SK-N-MC (cell line): ENCODE measurements at regions not wholly inside any gene's neighbourhood (a gene's known extent, or its start where the extent isn't known, plus 50 kb on each side); places are given as distances from the start of the nearest gene placed in this dataset.
"Not testable (repeated sequence)": the region's sequence is repeated elsewhere in the genome, so short reads cannot be mapped to it uniquely, and the experiment has no call there.

Experiments used
- DNase-seq: peaks from one replicate; pipeline ENCODE4 v3.0.0-alpha.2; 2011; ENCODE audit warnings: low read depth, low spot score
- H3K27ac ChIP-seq: fragments of 200-600 bp; sonication (generic); 2 replicates; pipeline ENCODE4 v1.5.1; 2016; ENCODE audit warnings: mixed run types
- H3K36me3 ChIP-seq: fragments of 200-600 bp; sonication (generic); 2 replicates; pipeline ENCODE4 v1.6.1; 2017; ENCODE audit warnings: antibody characterized with exemption, low read length, mixed read lengths; ENCODE audit not compliant: insufficient read depth
- H3K4me3 ChIP-seq: fragments of 200-600 bp; sonication (generic); 2 replicates; pipeline ENCODE4 v1.5.1; 2016
- H3K9ac ChIP-seq: fragments of 200-600 bp; sonication (generic); 2 replicates; pipeline ENCODE4 v1.8.0; 2017; ENCODE audit warnings: mixed run types, mixed read lengths; ENCODE audit not compliant: insufficient read length
- H3K9me3 ChIP-seq: fragments of 200-600 bp; sonication (generic); 2 replicates; pipeline ENCODE4 v1.6.1; 2017; ENCODE audit warnings: low read depth, mild to moderate bottlenecking, antibody characterized with exemption, low read length, moderate library complexity, mixed read lengths
- EZH2 ChIP-seq: fragments of 200-600 bp; sonication (generic); IDR thresholded peaks from one replicate; pipeline ENCODE4 v1.6.1; 2017; ENCODE audit warnings: antibody characterized with exemption
- FOXP2 ChIP-seq: optimal IDR thresholded peaks from 2 replicates; pipeline ENCODE3; 2011; ENCODE audit warnings: mild to moderate bottlenecking, moderate library complexity; ENCODE audit not compliant: insufficient read depth; ENCODE audit errors: extremely low read length, control extremely low read depth
- POLR2AphosphoS5 ChIP-seq: IDR thresholded peaks from 2 replicates; pipeline ENCODE4 v1.6.1; 2012; ENCODE audit warnings: mild to moderate bottlenecking, low read depth, low read length, borderline replicate concordance

- Histone ChIP-seq H3K36me3 (no peaks in the 10 kb centered on the region), H3K27ac (no peak overlapping the region), H3K9ac (no peak overlapping the region), H3K9me3 (no peaks in the 10 kb centered on the region), H3K4me3 (no peak overlapping the region)
- DNase-seq = no peak
- no peak for TF ChIP-seq POLR2AphosphoS5
- no peak for TF ChIP-seq EZH2
- no peak for TF ChIP-seq FOXP2
Observed at GRCh38 chr4:186792728-186793366, 69.2 kb upstream of the FAT1 start.

DNA sequence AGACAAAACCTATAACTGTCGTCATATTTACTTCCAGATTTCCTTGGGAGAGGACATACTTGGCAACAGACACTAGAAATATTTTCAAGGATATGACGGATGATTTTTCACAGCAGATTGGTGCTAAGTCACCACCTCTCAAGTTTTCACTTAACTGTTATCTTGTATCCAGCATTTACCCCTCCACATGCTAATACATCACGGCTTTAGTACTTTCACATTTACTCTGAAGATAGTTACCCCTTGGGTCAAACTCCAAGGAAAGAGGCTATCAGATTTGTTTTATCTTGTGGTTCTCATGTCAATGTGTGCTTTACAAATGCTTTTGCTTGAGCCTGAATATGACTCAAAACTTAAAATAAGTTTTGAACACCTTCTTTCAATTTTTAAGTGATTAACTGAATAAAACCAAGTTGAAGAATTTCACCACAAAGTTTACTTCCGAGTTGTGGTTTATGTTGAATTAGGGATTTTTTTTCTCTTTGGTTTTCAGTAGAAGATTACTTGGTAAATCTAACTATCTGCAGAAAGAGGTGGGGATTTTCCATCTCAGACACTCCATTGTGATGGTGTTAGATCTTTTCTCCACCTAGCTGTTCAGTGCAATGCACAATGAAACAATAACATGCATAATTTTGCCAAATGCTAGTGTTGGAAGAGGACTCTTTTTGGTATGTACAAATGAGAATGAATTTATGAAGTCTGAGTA lies 75.4 kb upstream of the FAT1 start:
- Histone ChIP-seq H3K4me3 (no peak overlapping the region), H3K9me3 (no peaks in the 10 kb centered on the region), H3K27ac (no peak overlapping the region), H3K9ac (no peak overlapping the region), H3K36me3 (no peaks in the 10 kb centered on the region)
- no peak for DNase-seq
- TF ChIP-seq EZH2 (no peak), FOXP2 (no peak), POLR2AphosphoS5 (no peak)

GRCh38 chr4:186805020-186805820 lies 81.6 kb upstream of the FAT1 start:
- H3K4me3 ChIP-seq = no peak overlapping the region
- H3K27ac ChIP-seq = no peak overlapping the region
- no peaks in the 10 kb centered on the region for H3K36me3 ChIP-seq
- no peaks in the 10 kb centered on the region for H3K9me3 ChIP-seq
- H3K9ac ChIP-seq = no peak overlapping the region
- TF ChIP-seq POLR2AphosphoS5 = no peak
- TF ChIP-seq EZH2 = no peak
- TF ChIP-seq FOXP2 = no peak
- DNase-seq = no peak

GRCh38 chr4:186805917-186806316 lies 82.3 kb upstream of the FAT1 start:
- H3K9ac ChIP-seq, H3K36me3 ChIP-seq, H3K4me3 ChIP-seq, DNase-seq, H3K27ac ChIP-seq, H3K9me3 ChIP-seq: not testable (repeated sequence)

DNA sequence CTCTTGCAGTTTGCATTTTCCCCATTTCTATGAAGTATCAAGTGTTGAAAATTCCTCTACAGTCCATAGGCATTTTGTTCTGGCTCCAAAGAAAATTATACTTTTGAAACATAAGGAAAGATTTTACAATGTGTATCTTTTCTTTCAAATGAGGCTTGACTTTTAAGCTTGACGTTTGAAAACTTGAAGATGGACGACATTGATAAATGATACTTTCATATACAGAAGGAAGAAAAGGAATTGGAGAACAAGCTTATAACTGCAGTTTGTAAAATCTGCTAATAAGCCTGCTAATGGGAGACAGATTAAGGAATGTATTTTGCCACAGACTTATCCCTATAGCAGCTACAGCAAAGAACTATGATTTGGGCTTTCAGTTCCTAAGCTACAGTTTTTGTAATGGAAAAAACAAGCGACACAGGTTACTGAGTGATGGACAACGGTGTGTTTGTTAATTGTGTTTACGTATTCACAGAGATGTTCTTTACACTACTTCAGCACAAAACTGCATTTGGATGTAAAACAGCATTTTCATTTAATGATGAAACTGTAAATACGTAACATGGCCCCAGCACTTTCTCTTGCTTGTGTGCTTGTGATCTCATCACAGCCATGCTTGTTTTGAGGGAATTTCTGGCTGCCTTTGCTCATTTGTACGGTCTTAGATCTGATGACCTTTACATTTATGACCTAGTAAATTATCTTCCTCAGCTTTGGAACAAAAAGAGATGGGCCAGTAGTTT lies 83.2 kb upstream of the FAT1 start:
- H3K9ac ChIP-seq = no peak overlapping the region
- no peak overlapping the region for H3K27ac ChIP-seq
- TF ChIP-seq EZH2 = no peak
- TF ChIP-seq FOXP2 = no peak
- no peak for DNase-seq
- H3K9me3 ChIP-seq = no peaks in the 10 kb centered on the region
- H3K36me3 ChIP-seq = no peaks in the 10 kb centered on the region
- H3K4me3 ChIP-seq = no peak overlapping the region

GRCh38 chr4:186807808-186808629 lies 84.4 kb upstream of the FAT1 start:
- Histone ChIP-seq H3K27ac (no peak overlapping the region), H3K36me3 (no peaks in the 10 kb centered on the region)
- TF ChIP-seq POLR2AphosphoS5 (no peak), EZH2 (no peak), FOXP2 (no peak)

GRCh38 chr4:186808630-186809018 lies 85.0 kb upstream of the FAT1 start:
- H3K27ac ChIP-seq = no peak overlapping the region
- H3K9ac ChIP-seq = no peak overlapping the region
- TF ChIP-seq FOXP2 (no peak), EZH2 (no peak), POLR2AphosphoS5 (no peak)
- H3K36me3 ChIP-seq = no peaks in the 10 kb centered on the region
- no peak overlapping the region for H3K4me3 ChIP-seq
- DNase-seq = no peak
- no peaks in the 10 kb centered on the region for H3K9me3 ChIP-seq

More at GRCh38 chr4:186807808-186808629, 84.4 kb upstream of the FAT1 start:
- no peak overlapping the region for H3K9ac ChIP-seq
- H3K9me3 ChIP-seq = no peaks in the 10 kb centered on the region
- no peak for DNase-seq
- no peak overlapping the region for H3K4me3 ChIP-seq
